OCI-LY1 (cell line): ENCODE measurements at regions not wholly inside any gene's neighbourhood (a gene's known extent, or its start where the extent isn't known, plus 50 kb on each side); places are given as distances from the start of the nearest gene placed in this dataset.

Experiments
- H2AFZ ChIP-seq: fragments of 200-600 bp; sonication (generic), shearing (Covaris generic); 2 replicates; pipeline ENCODE4 v1.6.0; 2014; ENCODE audit warnings: antibody characterized with exemption, mild to moderate bottlenecking, low read length
- H3F3A ChIP-seq: fragments of 200-600 bp; sonication (generic), shearing (Covaris generic); 2 replicates; pipeline ENCODE4 v1.6.0; 2014; ENCODE audit warnings: mild to moderate bottlenecking, antibody characterized with exemption, low read length, moderate library complexity; ENCODE audit not compliant: insufficient read depth
- H3K27ac ChIP-seq: fragments of 200-600 bp; sonication (generic); 2 replicates; pipeline ENCODE4 v1.5.1; 2014; ENCODE audit warnings: low read length, mixed run types, mild to moderate bottlenecking, low read depth; ENCODE audit not compliant: poor library complexity, severe bottlenecking
- H3K27me3 ChIP-seq: fragments of 200-600 bp; sonication (generic); 2 replicates; pipeline ENCODE4 v1.6.0; 2014; ENCODE audit warnings: antibody characterized with exemption, mild to moderate bottlenecking, low read length, moderate library complexity; ENCODE audit not compliant: insufficient read depth
- H3K36me3 ChIP-seq: fragments of 200-600 bp; sonication (generic); 2 replicates; pipeline ENCODE4 v1.6.1; 2014; ENCODE audit warnings: mild to moderate bottlenecking, antibody characterized with exemption, low read length, moderate library complexity, mixed read lengths; ENCODE audit not compliant: insufficient read depth
- H3K4me1 ChIP-seq: fragments of 200-600 bp; sonication (generic); 2 replicates; pipeline ENCODE4 v1.5.1; 2014; ENCODE audit warnings: mild to moderate bottlenecking, low read length, moderate library complexity; ENCODE audit not compliant: insufficient read depth, severe bottlenecking
- H3K4me2 ChIP-seq: fragments of 200-600 bp; sonication (generic), shearing (Covaris generic); 2 replicates; pipeline ENCODE4 v1.6.1; 2014; ENCODE audit warnings: low read length
- H3K4me3 ChIP-seq: fragments of 200-600 bp; sonication (generic); 2 replicates; pipeline ENCODE4 v1.5.1; 2014; ENCODE audit warnings: low read length, low read depth, mild to moderate bottlenecking, mixed read lengths; ENCODE audit not compliant: poor library complexity, severe bottlenecking
- H3K79me2 ChIP-seq: fragments of 200-600 bp; shearing (Covaris generic); 2 replicates; pipeline ENCODE4 v1.6.1; 2016; ENCODE audit warnings: mixed run types, low read length, mixed read lengths; ENCODE audit not compliant: insufficient read depth
- H3K9ac ChIP-seq: fragments of 200-600 bp; sonication (generic), shearing (Covaris generic); 2 replicates; pipeline ENCODE4 v1.6.1; 2014; ENCODE audit warnings: mild to moderate bottlenecking, low read length, mixed read lengths
- H3K9me2 ChIP-seq: fragments of 200-600 bp; sonication (generic), shearing (Covaris generic); 2 replicates; pipeline ENCODE4 v1.6.1; 2014; ENCODE audit warnings: low read depth, mild to moderate bottlenecking, low read length, mixed read lengths
- H3K9me3 ChIP-seq: fragments of 200-600 bp; shearing (Covaris generic); 2 replicates; pipeline ENCODE4 v1.6.1; 2014; ENCODE audit warnings: low read length, mixed read lengths
- H4K20me1 ChIP-seq: fragments of 200-600 bp; sonication (generic), shearing (Covaris generic); 2 replicates; pipeline ENCODE4 v1.6.0; 2016; ENCODE audit warnings: mild to moderate bottlenecking, low read length; ENCODE audit not compliant: insufficient read depth
- CTCF ChIP-seq: fragments of 200-600 bp; sonication (generic), shearing (Covaris generic); IDR thresholded peaks from 2 replicates; pipeline ENCODE4 v1.5.1; 2017; ENCODE audit warnings: mild to moderate bottlenecking, antibody characterized with exemption, low read length, moderate library complexity, mixed read lengths
- EZH2 ChIP-seq: fragments of 200-600 bp; sonication (generic), shearing (Covaris generic); IDR thresholded peaks from 2 replicates; pipeline ENCODE4 v1.8.0; 2017; ENCODE audit warnings: borderline replicate concordance, mixed run types, mild to moderate bottlenecking, antibody characterized with exemption, low read length, moderate library complexity, mixed read lengths

- Histone ChIP-seq H3K4me1 (no peaks in the 10 kb centered on the region), H3K4me2 (no peak overlapping the region), H3K79me2 (no peaks in the 10 kb centered on the region), H3F3A (no peaks in the 10 kb centered on the region), H3K36me3 (no peaks in the 10 kb centered on the region), H3K9me2 (no peaks in the 10 kb centered on the region), H3K4me3 (no peak overlapping the region), H3K9ac (no peak overlapping the region), H4K20me1 (no peaks in the 10 kb centered on the region), H2AFZ (no peak overlapping the region), H3K27me3 (no peaks in the 10 kb centered on the region), H3K27ac (no peak overlapping the region), H3K9me3 (no peaks in the 10 kb centered on the region)
- TF ChIP-seq EZH2 (no peak), CTCF (no peak)
Measured at GRCh38 chr1:209421978-209422680, 161.4 kb upstream of the CAMK1G start.

GRCh38 chr1:209425959-209426358, 157.6 kb upstream of the CAMK1G start:
- H3K4me1 ChIP-seq = no peaks in the 10 kb centered on the region
- no peaks in the 10 kb centered on the region for H3F3A ChIP-seq
- H3K27me3 ChIP-seq = no peaks in the 10 kb centered on the region
- no peaks in the 10 kb centered on the region for H4K20me1 ChIP-seq
- no peak overlapping the region for H2AFZ ChIP-seq
- no peak overlapping the region for H3K4me2 ChIP-seq
- TF ChIP-seq CTCF (no peak), EZH2 (no peak)
- H3K4me3 ChIP-seq = no peak overlapping the region
- no peaks in the 10 kb centered on the region for H3K9me3 ChIP-seq
- no peak overlapping the region for H3K9ac ChIP-seq
- H3K27ac ChIP-seq = no peak overlapping the region
- H3K36me3 ChIP-seq = no peaks in the 10 kb centered on the region
- no peaks in the 10 kb centered on the region for H3K9me2 ChIP-seq
- H3K79me2 ChIP-seq = no peaks in the 10 kb centered on the region

GRCh38 chr1:209427277-209427676, 156.2 kb upstream of the CAMK1G start:
- H3K79me2 ChIP-seq = no peaks in the 10 kb centered on the region
- no peak overlapping the region for H3K27ac ChIP-seq
- no peaks in the 10 kb centered on the region for H3K9me3 ChIP-seq
- no peaks in the 10 kb centered on the region for H3K9me2 ChIP-seq
- no peaks in the 10 kb centered on the region for H3K27me3 ChIP-seq
- no peak overlapping the region for H3K9ac ChIP-seq
- H3K36me3 ChIP-seq = no peaks in the 10 kb centered on the region
- H2AFZ ChIP-seq = no peak overlapping the region
- no peaks in the 10 kb centered on the region for H3K4me1 ChIP-seq
- no peaks in the 10 kb centered on the region for H3F3A ChIP-seq
- no peak overlapping the region for H3K4me2 ChIP-seq
- no peak for TF ChIP-seq CTCF
- no peak for TF ChIP-seq EZH2
- H3K4me3 ChIP-seq = no peak overlapping the region
- no peaks in the 10 kb centered on the region for H4K20me1 ChIP-seq
